ENCODE measurements at regions not wholly inside any gene's neighbourhood (a gene's known extent, or its start where the extent isn't known, plus 50 kb on each side); places are given as distances from the start of the nearest gene placed in this dataset.
"Not testable (repeated sequence)": the region's sequence is repeated elsewhere in the genome, so short reads cannot be mapped to it uniquely, and the experiment has no call there.

DNA sequence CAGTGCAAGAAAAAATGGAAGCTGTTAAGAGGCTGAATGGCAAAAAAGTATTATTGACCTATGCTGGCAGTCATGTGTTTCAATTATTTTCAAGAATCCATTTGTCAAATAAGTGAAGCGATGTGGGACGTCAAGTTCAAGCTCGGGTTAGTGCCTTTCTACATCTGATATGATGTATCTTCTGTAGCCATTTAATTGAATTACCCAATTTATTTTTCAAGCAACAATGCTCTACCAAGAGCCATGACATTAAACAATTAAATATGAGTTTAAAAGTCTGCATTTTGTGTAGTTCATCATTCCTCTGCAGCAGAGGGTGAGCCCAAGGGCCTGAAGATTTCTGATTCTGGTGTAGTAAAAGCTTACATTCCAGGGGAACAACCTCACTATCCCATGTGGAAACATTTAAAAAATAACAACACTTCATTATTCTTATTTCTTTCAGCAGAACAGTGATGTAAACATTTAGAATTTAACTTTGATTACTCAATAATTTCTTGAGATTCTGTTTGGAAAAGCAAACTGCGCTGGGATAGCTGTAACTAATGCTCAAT, 619.7 kb upstream of the ARRDC3 start:
- DNase-seq: no peak

DNA sequence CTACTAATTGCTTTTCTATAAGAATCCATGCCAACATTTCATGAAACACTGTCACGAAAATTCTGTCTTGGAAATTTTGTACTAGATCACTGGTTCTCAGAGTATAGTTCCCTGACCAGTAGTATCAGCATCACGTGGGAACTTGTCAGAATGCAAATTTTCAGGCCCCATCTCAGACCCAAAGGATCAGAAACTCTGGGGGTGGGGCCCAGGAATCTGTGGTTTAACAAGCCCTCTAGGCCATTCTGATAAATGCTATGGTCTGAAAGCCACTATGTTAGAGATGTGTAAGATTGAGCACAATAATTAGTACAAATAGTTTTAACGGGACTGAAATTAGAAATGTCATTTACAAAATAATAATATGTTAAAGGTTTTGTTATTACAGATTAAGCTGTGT, 615.7 kb upstream of the ARRDC3 start:
- DNase-seq: no peak

DNA sequence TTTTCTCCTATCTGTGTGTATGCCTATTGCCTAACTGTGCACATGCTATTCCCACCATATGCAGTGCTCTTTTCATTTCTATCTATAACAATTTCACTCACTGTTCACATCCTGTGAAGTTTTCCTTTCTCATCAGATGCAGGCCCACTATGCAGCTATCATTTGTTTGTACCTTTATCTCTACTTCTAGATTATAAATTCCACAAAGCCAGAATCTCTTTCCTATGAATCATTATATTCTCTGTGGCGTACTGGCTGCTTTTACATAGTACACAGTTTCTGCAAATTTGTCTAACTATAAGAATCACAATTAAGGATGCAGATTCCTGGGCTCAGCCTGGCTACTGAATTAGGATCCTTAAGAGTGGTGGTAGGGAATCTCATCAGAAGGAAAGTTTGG, 600.8 kb upstream of the ARRDC3 start:
- no peak for DNase-seq

DNA sequence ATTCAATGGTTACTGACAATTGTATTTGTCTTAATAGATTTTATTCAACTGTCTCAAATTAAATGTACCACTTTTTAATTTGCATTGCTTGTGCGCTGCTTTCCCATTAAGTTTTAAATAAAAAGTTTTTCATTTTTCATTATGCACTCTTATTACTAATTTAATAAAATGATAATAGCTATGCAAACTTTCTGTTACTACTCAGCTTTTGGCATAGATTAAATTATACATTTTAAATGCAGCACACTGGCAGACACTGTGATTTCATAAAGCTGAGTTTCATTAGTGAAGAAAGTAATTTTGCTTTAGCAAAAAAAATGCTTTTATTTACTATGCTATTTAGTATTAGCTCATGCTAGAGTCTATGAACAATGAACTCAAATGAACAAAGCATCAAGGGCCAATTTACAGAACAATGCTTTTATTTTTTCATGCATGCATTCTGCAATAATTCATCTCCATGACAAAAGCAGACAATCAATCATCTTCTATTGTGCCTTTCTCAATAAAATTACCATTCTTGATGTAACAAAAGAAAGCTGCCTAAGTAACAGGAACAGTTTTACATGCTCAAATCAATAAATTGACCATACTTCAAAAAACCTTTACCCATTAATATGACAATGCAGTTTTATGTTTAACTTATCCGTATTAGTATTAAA, 595.2 kb upstream of the ARRDC3 start:
- no peak for DNase-seq

DNA sequence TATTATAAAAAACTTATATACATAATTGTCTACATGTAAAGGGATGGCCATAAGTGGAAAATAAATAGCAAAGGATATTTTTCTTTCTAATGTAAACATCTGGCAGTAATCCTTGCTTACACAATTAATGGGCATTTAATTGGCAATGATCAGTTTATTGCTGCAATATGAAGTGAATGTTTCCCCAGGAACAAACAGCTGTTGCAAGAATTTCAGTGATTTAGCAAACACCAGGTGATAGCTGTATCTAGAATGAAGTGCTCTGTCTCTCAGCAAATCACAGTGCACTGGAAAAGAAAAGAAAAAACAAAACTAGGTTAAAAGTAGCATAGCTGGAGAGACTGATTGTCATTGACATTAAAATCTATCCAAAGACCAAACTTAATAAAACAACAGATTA, 594.5 kb upstream of the ARRDC3 start:
- DNase-seq: no peak

DNA sequence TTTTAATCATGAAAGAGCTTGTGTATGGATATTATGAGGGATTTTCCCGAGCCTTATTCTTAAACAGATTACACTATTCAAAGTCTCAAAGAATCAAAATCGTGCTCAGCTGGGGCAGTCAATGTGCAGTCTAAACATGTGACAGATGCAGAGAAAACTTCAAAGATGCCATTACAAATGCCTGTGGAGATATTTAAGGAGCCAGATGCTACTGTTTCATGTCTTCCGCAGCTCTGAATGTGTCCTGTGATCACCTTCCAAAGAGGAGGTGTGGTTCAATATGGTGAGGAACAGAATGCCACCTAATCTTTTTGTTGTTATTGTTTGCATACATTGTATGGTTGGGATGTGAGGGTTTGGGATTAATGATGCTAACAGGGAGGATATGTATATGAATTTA, 593.3 kb upstream of the ARRDC3 start:
- no peak for DNase-seq

DNA sequence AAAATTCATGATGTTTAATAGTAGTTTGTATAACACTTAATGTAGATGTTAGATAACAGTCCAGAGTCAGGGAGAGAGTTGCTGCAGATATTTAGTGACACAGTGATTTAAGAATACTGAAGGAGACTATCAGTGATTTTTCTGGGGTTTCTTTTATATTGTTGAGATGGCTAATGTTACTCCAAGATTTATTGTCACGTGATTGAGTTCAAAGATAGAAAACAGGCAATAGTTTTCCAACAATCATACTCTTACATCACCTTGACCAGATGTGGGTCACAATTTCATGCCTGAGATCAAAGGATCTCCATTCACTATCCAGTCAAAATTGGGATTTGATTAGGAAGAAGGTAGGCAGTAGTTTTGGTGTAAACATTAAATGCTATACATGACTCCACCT, 580.0 kb upstream of the ARRDC3 start:
- DNase-seq: no peak

DNA sequence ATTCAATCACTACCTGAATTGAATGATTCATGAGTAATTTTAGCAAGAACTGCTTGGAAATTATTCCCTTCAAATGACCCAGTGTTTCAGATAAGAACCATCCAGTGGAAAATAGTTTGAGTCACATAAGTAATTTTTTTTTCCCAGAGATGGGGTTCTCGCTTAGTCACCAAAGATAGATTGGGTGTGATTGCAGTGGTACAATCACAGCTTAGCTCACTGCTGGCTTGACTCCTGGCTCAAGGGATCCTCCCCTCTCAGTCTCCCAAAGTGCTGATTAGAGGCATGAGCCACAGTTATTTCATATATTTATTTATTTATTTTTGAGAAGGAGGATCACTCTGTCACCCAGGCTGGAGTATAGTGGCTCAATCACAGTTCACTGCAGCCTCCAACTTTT, 574.5 kb upstream of the ARRDC3 start:
- DNase-seq: no peak

DNA sequence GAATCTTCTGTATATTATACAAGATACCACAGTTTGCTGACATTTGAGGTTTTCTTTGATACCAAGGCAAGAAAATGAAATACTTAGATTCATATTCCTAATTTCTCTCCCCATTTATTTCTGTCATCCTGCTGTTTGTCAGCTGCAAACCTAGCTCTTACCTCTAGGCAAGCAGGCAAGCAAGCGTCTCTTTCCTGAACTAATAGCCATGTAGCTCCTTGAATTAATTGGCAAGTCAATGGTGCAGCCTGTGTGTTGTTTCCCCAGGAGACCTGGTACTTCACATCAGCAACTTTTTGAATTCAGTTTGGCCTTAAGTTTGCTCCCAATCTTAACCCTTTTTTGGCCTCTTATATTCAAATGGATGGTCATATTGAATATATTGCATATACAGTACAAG, 573.6 kb upstream of the ARRDC3 start:
- DNase-seq: no peak

DNA sequence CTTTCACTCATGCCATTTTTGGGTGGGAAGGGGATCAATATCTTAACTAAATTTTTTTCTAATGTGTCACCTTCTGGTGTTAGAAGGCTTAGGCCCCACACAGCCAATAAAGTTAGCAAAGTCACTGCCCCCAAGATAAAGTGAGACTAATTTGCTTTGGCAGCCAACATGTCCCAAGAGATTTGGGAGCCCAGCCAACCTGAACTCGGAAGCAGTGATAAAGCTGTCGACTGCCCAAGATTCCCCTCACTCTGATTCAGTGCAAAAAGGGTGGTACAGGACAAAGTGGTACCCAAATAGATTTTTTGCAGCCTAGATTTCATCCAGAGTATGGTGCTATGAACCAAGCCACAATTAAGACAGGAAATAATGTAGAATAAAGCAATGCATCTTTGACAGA, 572.5 kb upstream of the ARRDC3 start:
- no peak for DNase-seq

DNA sequence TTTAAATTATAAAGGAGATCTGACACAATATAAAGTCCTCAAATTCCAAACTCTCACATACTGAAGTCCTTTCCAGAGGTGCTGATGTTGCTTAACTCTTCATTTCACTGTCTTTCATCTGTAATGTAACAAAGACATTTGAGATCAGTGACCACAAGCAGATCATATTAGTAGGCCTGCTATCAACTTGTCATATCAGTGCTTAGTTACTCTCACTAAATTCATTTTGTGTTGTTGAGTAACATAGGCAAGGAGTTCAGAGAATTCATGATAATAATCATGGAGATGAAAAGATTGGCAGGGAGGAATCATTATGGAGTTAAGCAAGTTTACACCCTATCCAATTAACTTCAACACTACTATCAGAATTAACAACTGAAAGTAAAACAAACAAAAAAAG, 571.0 kb upstream of the ARRDC3 start:
- DNase-seq: no peak

DNA sequence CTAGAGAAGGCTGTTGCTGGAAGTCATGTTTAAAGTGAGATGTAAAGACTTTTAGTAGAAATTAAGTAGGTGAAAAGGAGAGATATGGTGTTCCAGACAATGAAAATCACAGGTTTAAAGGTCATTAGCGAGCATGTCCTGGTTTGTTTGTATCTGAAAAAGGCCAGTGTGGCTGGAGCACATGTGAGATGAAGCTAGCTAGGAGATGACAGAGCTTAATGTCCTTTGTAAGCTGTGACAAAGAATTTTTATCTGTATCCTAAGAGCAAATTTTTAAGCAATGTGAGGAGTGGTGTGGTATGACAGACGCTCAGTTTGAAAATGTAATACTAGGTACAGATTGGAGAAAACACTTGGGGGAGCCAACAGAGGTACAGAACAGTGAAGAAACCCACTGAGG, 567.2 kb upstream of the ARRDC3 start:
- no peak for DNase-seq

DNA sequence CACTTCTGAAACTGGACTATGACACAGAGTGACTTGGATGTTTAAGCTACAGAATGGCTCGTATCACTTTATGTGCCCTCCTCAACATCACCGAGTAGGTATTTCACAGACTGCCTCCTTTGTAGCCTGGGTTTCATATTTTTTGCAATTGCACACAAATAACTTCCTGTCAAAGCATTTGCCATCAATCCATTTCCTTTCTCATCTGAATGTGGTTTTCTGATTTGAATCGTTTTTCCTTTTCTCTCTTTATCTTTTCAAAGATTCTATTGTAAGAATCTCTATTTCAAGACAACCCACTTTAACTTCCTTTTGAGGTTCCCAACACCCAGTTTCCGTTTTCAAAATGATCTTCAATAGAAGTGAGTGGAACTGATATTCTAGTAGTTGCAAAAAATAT, 563.8 kb upstream of the ARRDC3 start:
- no peak for DNase-seq

DNA sequence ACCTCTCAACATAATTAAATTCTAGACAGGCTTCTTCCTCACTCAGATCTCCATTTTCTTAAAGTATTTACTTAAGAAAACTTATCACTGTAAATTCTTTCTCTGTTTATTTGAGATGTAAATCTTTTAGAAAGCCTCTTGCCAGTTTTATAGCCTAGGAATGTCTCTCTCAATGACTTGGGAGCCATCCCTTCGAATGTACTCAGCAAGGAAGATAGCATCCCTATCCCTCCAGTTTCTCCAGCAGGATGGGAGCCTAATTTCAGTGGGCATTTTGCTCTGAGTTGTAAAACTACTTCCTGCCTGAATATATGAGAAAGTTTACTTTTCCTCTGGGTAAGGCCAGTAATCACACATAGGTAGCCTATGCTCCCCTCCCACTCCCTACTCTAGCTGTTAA, 558.5 kb upstream of the ARRDC3 start:
- DNase-seq: peak; percentile 2

DNA sequence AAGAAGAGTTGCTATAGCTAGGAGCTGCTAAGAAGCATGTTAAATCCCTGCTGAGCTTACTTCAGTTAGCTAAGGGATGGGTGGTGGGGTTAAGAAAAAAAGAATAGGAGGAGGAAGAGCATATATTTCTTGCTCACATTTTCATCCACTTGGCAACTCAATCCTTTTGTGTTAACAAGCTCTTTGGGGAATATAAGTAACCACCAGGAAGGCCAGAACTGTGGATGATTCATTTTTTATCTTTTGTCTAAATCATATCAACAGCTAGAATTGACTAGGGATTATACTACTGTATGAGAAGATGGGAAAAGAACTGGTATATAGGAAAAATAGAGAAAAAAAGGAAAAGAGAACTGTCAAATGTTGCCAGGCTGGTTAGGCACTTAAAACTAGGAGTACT, 555.3 kb upstream of the ARRDC3 start:
- DNase-seq: no peak

DNA sequence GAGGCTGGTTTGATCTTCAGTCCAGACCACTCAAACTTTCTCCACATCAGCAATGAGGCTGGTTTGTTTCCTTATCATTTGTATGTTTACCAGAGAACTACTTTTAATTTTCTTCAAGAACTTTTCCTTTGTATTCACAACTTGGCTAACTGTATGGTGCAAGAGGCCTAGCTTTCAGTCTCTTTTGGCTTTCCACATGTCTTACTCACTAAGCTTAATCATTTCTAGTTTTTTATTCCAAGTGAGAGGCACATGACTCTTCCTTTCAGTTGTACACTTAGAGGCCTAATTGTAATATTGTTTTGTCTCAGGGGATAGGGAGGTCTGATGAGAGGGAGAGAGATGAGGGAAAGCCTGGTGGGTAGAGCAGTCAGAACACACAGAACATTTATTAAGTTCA, 554.0 kb upstream of the ARRDC3 start:
- no peak for DNase-seq

DNA sequence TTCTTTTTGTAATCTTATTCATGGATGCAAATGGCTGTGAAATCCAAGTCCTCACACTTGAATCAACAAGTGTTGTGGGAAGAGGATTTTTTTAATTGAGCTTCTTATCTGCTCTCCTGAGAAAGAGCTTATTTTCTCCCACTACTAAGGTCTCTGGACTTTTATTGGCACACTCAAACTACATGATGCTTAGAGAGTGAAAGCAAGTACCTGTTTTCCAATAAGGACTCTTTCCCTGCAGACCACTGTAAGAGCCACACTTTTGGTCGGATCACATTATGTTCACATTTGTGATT, 546.4 kb upstream of the ARRDC3 start:
- DNase-seq: no peak

DNA sequence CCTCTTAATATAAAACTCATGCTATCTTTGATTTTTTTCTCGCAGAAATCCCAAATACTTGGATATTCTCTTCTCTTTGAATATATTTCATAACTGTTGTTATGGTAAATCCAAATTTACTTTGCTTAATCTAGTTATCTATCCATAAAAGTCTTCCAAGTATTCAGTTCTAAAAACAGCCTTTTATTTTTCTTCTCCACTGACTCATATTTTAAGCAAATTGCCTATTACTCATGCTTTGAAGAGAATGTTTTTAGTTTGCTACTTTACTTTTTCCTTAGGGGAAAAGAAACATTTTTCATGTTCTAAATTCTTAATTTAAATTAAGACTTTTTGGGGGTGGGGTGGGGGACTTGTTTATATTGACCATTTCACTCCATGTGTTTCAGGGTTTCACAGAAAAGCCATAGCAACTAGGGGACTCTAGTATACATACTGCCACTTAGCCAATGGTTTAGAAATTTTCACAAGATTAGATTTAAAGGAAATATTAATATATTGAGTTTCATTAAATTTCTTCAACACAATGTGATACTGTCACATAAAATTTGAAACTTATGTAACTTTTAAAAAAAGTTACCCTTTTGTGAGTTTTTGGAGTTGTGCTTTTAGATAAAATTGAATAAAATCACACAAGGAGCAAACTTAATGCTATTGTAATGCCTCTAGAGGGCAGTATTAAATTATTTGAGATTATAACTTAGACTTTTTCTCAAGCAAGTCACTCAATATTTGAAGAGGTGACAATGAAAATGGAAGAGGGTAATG, 545.8 kb upstream of the ARRDC3 start:
- peak; percentile 25 for DNase-seq

DNA sequence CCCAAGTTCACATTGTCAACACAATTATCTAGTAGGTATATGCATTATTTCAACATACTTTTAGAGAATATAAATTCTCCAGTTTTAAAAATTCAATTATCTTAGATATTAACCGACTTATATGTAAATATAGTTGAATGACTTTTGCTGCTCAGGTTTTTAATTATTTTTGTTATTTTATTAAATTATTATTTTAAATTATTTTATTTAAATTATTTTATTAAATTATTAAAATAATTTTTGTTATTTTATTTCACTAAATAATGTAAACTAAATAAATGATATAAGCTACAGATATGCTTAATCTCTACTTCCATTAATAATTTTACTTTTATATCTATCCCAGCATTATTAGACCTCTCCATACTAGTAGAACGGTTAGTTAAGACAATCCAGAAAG, 544.3 kb upstream of the ARRDC3 start:
- DNase-seq: no peak

DNA sequence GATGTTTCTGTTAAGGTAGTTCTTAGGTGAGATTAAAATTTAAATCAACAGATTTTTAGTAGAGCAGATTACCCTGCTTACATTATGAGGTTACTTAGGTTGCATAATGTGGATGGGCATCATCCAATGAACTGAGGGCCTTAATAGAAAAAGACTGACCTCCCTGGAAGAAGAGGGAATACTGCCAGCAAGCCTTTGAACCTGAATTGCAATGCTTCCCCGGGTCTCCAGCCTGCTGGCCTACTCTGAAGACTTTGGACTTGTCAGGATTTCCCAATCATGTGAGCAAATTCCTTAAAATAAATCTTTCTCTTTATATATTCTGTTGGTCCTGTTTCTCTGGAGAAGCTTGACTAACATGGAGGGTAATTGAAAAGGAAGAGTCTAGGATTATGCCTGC, 542.1 kb upstream of the ARRDC3 start:
- no peak for DNase-seq

DNA sequence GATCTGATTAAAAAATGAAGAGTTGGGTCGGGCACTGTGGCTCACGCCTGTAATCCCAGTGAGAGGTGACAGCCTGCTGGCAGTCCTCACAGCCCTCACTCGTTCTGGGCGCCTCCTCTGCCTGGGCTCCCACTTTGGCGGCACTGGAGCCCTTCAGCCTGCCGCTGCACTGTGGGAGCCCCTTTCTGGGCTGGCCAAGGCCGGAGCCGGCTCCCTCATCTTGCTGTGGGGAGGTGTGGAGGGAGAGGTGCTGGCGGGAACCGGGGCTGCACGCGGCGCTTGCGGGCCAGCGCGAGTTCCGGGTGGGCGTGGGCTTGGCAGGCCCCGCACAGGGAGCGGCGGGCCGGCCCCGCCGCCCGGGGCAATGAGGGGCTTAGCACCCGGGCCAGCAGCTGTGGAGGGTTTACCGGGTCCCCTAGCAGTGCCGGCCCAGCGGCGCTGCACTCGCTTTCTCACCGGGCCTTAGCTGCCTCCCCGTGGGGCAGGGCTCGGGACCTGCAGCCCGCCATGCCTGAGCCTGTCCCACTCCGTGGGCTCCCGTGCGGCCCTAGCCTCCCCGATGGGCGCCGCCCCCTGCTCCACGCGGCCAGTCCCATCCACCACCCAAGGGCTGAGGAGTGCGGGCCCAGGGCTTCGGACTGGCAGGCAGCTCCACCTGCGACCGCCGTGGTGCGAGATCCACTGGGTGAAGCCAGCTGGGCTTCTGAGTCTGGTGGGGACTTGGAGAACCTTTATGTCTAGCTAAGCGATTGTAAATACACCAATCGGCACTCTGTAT, 534.1 kb upstream of the ARRDC3 start:
- DNase-seq: not testable (repeated sequence)

DNA sequence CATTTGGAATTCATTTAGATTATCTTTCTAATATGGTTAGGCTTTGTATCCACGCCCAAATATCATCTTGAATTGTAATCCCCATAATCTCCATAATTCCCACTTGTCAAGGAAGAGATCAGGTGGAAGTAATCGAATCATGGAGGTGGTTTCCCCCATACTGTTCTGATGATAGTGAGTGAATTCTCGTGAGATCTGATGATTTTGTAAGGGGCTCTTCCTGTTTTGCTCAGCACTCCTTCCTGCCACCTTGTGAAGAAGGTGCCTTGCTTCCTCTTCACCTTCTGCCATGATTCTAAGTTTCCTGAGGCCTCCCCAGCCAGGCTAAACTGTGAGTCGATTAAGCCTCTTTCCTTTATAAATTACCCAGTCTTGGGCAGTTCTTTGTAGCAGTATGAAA, 527.5 kb upstream of the ARRDC3 start:
- DNase-seq: no peak

DNA sequence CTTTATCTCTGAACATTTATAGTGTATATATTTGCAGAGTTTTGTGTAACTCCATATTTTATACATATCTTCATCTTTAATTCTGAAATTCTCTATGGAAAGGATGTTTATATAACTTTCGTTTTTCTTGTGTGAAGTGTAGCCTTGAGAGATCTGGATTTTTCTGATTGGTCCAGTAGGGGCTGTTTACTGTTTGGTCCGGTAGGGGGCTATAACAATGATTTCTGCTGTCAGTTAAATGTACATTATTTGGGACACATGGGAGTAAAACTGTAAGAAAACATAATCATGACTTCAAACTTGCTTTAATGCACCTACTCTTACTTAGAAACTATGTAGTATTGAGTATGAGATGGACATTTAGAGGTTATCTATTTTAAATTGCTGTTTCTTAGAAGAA, 527.1 kb upstream of the ARRDC3 start:
- no peak for DNase-seq

DNA sequence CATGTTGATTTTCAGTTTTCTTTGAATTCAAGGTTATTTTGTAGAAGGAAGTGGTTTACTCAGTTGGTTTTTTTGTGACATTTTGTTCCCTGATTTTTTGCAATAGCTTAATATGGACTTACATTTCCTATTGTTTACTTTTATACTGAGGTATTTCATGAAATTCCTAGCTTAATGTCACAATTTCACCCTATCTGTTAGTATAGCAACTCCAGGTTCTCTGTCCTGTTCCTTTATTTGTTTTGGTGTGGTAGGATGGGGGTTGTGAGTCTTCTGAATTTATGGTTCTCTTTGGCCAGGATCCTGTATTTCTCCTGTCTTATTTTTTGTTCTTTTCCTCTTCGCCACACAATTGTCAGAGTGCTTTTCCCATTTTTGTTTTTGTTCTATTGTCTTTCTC, 523.4 kb upstream of the ARRDC3 start:
- no peak for DNase-seq
